Renal pelvis (tissue), 1 donor: ENCODE measurements at regions not wholly inside any gene's neighbourhood (a gene's known extent, or its start where the extent isn't known, plus 50 kb on each side); places are given as distances from the start of the nearest gene placed in this dataset.

ENCODE experiments used
- DNase-seq: peaks from one replicate; pipeline ENCODE4 v3.0.0-alpha.2; 2013

DNA sequence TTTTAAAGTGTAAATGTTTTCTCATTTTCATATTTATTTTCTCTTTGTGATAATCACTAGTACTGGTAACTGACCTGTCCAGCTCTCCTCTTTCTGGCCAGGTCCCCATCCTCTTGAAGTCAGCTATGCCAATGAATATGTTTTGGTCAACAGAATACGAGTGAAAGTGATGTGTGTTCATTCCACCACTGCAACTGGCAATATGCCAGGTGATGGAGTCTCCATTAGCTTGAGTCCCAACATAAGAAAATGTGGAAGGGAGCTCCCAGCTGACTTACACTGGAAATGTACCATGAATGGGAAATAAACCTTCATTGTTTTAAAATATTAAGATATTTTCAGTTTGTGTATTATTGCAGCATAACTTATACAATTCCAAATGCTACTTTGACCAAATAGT lies 75.8 kb downstream of the CCDC34 start:
- no peak for DNase-seq

GRCh38 chr11:27285761-27286160 lies 77.3 kb downstream of the CCDC34 start:
- DNase-seq: no peak

DNA sequence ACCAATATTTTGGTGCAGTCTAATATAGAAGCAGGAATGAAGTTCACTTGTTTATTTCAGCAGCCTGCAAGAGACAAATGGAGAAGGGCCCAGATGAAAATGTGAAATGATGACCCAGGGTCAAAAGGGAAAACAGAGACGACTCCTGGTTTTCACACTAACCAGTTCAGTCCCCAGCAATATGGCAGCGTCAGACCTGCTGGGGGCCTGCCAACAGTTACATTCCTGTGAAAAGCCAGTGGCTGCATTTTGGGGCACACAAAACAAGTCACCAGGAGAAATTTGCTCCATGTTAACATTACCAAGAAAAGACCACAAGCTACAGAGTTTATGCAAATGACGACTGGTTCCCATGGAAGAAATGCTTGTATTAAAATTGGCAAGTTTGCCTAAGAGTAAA lies 80.2 kb downstream of the CCDC34 start:
- DNase-seq: no peak

GRCh38 chr11:27281740-27282590 lies 81.0 kb downstream of the CCDC34 start:
- DNase-seq: peak; percentile 77

- no peak for DNase-seq
These were observed 81.7 kb downstream of the CCDC34 start for GRCh38 chr11:27281276-27281675.

- no peak for DNase-seq
These were observed 82.9 kb downstream of the CCDC34 start for GRCh38 chr11:27280140-27280539.

DNA sequence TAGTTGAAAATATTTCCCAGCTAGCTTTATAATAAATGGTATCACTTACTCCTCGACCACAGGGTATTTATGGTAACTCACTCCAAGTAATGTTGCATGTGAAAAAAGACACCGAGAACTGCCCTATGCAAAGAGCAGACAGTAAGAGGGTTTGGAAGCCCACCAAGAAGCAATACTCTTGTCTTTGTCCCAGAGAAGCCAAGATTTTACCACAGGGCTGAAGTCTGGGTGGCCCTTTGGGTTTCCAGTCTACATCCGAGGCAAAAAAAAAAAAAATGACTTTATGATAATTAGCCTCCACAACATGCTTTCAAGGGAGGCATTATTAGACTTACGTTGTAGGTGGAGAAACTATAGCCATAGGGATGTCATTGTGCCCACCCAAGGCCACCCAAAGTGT lies 83.6 kb downstream of the CCDC34 start:
- no peak for DNase-seq

GRCh38 chr11:27277843-27278242 lies 85.2 kb downstream of the CCDC34 start:
- DNase-seq: no peak

DNA sequence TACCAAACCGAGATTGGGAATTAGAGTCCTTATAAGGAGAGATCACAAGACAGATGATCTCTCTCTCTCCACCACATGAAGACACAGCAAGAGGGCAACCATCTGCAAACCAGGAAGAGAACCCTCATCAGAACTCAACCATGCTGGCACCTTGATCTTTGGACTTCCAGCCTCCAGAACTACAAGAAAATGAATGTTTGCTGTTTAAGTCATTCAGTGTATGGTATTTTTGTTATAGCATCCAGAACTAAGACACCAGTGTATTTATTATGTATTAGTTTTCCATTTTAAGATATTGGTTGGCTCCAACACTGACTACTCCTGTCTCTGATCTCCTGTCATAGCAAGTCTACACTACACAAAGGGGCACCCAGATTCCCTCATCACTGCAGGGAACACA lies 86.9 kb downstream of the CCDC34 start:
- no peak for DNase-seq

GRCh38 chr11:27274854-27275395 lies 88.1 kb downstream of the CCDC34 start:
- no peak for DNase-seq

- DNase-seq: no peak
These were observed 96.9 kb downstream of the CCDC34 start for GRCh38 chr11:27266125-27266524.

DNA sequence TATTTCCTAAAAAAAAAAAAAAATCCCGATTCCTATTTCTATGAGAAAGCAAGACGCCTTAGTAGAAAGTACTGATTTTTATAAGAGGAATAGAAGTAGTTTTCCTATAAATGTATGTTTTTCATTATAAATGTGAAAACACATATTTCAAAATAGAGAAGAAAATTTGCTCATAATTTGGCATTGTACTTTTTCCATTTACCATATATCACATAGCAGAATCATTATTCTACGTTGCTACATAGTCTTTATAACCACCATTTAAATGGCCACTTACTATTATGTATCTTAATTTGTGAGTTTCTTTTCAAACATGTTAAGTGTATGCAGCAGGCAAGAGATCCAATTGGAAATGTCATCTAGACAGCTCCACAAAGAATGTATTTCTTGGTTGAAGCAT lies 99.0 kb downstream of the CCDC34 start:
- no peak for DNase-seq

DNA sequence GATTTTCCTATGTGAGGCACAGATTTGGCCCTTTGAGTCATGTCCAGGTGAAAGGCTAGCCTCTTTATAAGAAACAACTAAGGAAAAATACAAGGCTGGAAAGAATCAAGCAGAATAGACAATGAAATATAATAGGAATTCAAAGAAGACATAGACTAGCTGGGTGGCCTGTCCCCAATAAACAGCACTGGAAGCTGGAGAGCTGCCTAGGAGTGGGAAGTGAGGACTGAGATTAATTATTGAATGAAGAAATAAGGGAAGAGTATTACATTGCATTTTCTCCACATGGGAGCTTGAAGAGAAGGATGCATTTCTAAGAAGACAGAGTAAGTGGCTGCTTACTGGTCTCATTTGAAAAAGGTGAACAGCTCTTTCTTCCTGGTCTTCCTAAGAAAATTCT lies 100.0 kb downstream of the CCDC34 start:
- no peak for DNase-seq

DNA sequence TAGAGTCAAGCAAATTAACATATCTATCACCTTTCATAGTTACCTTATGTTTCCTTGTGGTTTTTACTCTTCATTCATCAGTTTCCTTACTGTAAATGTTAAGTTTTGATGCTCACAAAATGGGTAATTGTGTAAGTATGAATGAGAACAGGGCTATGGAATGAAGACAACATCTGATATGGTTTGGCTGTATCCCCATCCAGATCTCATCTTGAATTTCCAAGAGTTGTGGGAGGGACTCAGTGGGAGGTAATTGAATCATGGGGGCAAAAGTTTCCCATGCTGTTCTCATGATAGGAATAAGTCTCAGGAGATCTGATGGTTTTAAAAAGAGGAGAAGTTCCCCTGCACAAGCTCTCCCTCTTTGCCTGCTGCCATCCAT lies 107.6 kb downstream of the CCDC34 start:
- no peak for DNase-seq

DNA sequence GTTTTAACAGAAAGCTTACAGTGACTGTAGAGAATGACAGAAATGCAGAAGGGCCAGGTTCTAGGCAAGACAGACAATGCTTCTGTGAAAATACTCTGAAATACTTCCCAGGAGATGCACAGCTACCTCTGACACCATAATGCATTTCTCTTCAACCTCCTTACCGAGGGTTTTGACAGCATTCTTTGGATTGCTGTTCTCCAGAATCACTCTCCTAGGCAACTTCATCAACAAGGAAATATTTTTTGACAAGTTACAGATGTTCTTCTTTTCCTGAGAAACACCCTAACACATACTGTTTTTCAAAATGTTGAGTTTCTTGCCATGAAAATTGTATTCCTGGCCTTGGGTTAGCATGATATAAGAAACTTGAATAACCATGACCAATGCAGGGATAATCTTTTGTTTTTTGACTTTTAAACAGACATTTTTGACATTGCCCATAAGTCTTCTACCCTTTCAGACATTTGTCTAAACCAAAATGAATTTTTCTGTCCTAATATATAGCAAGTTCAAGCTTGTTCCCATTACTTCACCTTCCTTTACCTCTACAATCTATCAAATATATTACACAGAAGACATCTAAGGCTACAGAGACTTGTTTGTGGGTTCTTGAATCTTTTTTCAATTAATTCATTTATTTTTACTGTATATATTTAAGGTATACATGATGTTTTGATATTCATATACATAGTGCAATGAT lies 108.1 kb downstream of the CCDC34 start:
- no peak for DNase-seq

- no peak for DNase-seq
These were observed 109.8 kb downstream of the CCDC34 start for GRCh38 chr11:27253224-27253623.

DNA sequence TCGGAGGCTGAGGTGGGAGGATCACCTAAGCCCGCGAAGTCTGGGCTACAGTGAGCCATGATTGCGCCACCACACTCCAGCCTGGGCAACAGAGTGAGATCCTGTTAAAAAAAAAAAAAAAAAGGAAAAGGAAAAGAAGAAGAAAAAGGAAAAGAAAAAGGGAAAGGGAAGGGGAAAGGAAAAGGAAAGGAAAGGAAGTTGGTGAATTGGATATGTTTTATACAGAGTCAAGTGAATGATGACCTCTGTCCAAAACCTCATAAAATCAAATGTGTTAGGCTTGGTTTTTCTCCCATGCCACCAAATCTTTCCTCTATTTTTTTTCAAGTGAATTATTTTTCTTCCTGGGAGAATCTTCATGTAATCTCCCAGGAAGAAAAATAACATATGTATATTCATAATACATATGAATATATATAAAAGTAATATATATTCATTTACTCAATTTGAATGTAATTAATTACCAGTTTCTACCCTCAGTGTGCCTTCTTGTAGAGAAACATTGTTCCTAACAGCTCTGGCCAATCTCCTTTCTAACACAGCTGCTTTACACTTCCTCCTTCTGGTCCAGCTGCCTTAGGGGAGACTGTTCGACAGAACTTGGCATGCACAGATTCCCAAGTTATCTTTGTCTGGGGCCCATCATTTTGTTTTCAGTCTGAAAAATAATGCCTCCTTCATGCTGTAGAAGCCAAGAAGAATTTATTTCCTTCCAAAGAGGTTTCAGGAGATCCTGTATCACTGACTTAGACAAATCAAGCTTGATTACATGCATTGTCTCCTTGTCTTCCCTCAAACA lies 111.9 kb downstream of the CCDC34 start:
- no peak for DNase-seq

- no peak for DNase-seq
These were observed 114.2 kb downstream of the CCDC34 start for GRCh38 chr11:27248576-27249509.

DNA sequence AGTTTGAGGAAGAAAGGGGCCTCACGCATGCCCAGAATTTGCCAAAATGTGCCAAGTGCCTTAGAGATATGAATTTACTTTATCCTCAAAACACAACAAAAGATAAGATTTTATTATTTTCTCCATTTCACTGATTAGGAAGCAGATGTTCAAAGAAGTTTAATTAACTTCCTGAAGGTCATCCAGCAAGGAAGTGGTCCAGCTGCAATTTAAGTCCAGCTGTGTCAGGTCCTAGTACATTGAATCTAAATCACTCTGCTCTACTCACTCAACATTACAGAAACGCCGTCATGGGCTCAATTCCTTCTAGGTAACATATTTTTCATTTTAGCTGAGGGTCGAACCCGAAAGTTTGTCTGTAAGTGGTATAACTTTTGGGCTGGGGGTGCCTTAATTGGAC lies 115.4 kb downstream of the CCDC34 start:
- DNase-seq: no peak

DNA sequence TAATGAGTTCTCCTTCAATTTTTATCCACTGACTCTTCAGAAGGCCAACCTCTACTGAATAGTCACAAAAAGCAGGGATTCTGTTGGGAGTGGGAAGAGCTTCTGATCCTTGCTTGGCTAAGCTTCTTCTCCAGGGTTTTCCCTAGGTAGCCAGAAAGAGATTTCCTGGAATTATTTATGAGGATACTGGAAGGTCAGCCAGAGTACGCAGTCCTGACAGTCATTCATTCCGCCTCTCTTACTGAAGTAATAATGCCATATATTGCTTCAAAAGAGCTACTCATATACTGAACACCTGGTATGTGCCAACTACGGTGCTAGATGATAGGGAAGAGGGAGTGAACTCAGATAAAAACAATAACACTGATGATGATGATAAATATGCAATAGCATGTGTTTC lies 116.1 kb downstream of the CCDC34 start:
- no peak for DNase-seq

DNA sequence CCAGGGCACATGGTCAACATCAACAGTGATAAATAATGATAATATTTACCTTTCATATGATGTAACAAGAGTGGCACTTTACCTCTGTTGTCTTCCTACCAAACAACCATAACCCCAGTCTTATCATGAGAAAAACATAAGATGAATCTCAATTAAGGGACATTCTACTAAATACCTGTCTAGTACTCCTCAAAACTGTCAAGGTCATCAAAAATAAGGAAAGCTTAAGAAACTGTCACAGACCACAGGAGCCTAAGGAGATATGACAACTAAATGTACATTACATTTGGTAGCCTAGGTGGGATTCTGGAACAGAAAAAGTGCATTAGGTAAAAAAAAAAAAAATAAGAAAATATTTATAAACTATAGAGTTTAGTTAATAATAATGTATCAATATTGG lies 118.1 kb downstream of the CCDC34 start:
- DNase-seq: no peak
